ENCODE measurements at regions not wholly inside any gene's neighbourhood (a gene's known extent, or its start where the extent isn't known, plus 50 kb on each side); places are given as distances from the start of the nearest gene placed in this dataset.

GRCh38 chr5:101580591-101580990 is 677.5 kb upstream of the ST8SIA4 start (continued):
- TF ChIP-seq, protein P1, sequence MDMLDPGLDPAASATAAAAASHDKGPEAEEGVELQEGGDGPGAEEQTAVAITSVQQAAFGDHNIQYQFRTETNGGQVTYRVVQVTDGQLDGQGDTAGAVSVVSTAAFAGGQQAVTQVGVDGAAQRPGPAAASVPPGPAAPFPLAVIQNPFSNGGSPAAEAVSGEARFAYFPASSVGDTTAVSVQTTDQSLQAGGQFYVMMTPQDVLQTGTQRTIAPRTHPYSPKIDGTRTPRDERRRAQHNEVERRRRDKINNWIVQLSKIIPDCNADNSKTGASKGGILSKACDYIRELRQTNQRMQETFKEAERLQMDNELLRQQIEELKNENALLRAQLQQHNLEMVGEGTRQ (IDR thresholded peaks at IDR 0.05; ENCODE audit: low read length) = no peak
- TF ChIP-seq E2F6 (IDR thresholded peaks at IDR 0.05) = no peak
- no peak for TF ChIP-seq SUZ12 (IDR thresholded peaks at IDR 0.05; ENCODE audit: low read length)
- no peak for TF ChIP-seq SIN3A (conservative IDR thresholded peaks at IDR 0.05 in 1 of 2, IDR thresholded peaks at IDR 0.05 in 1 of 2; ENCODE audit: low read depth in 1 of 2, low read length in 2 of 2)

All from H1 (cell line).